SK-N-SH (cell line): ENCODE measurements at regions not wholly inside any gene's neighbourhood (a gene's known extent, or its start where the extent isn't known, plus 50 kb on each side); places are given as distances from the start of the nearest gene placed in this dataset.

Experiments used
- CTCF ChIA-PET: fragments of 300-600, 350-600 bp; formaldehyde crosslinking; extraction: SDS; loops from one replicate; lab custom pipeline; 2021; lab: Yijun Ruan, JAX
- POLR2A ChIA-PET: fragments of 350-600 bp; sonication (Branson Sonifier 250); formaldehyde crosslinking; extraction: SDS; loops from one replicate; lab custom pipeline; 2020; ENCODE audit warnings: antibody characterized with exemption, inconsistent platforms; lab: Yijun Ruan, JAX
- DNase-seq: peaks from one replicate; pipeline ENCODE4 v3.0.0; 2012
- H2AFZ ChIP-seq: fragments of 200-600 bp; sonication (generic); 2 replicates; pipeline ENCODE4 v1.8.1; 2016; ENCODE audit warnings: antibody characterized with exemption, mild to moderate bottlenecking, low read depth
- H3F3A ChIP-seq: fragments of 200-600 bp; sonication (generic); replicated peaks from 2 replicates; pipeline ENCODE3; 2016; ENCODE audit warnings: antibody characterized with exemption, mild to moderate bottlenecking; ENCODE audit not compliant: insufficient read depth
- H3K27ac ChIP-seq, 2 experiments: fragments of 200-500 bp in 1 of 2; fragments of 200-600 bp in 1 of 2; sonication (Bioruptor generic) in 1 of 2; sonication (generic), shearing (Covaris generic) in 1 of 2; 2 replicates each; pipeline versions ENCODE4 v1.5.1 to v1.6.1; 2014 to 2016; ENCODE audit warnings: low read depth in 2 of 2, inconsistent platforms in 1 of 2, low read length in 1 of 2, mild to moderate bottlenecking in 1 of 2, mixed read lengths in 1 of 2
- H3K27me3 ChIP-seq: fragments of 200-600 bp; sonication (generic), shearing (Covaris generic); 2 replicates; pipeline ENCODE4 v1.6.1; 2016; ENCODE audit warnings: mixed run types; ENCODE audit not compliant: insufficient read depth
- H3K36me3 ChIP-seq, 2 experiments: fragments of 200-500 bp in 1 of 2; fragments of 200-600 bp in 1 of 2; sonication (Bioruptor generic) in 1 of 2; sonication (generic) in 1 of 2; replicated peaks in 1 of 2; 2 replicates each; pipeline versions ENCODE3 to v1.5.1; 2014 to 2016; ENCODE audit warnings: low read length in 1 of 2, mild to moderate bottlenecking in 1 of 2; ENCODE audit not compliant: insufficient read depth in 2 of 2, control insufficient read depth in 1 of 2
- H3K4me1 ChIP-seq, 2 experiments: fragments of 200-500 bp in 1 of 2; fragments of 200-600 bp in 1 of 2; sonication (Bioruptor generic) in 1 of 2; sonication (generic), shearing (Covaris generic) in 1 of 2; 2 replicates each; pipeline versions ENCODE4 v1.5.1 to v1.6.1; 2014 to 2016; ENCODE audit warnings: low read depth in 1 of 2, low read length in 1 of 2, mixed run types in 1 of 2; ENCODE audit not compliant: insufficient read depth in 2 of 2, control insufficient read depth in 1 of 2
- H3K4me2 ChIP-seq: fragments of 200-600 bp; sonication (generic), shearing (Covaris generic); 2 replicates; pipeline ENCODE4 v1.6.1; 2017; ENCODE audit warnings: mixed run types
- H3K4me3 ChIP-seq, 2 experiments: fragments of 200-500 bp in 1 of 2; fragments of 200-600 bp in 1 of 2; sonication (Bioruptor generic) in 1 of 2; sonication (generic), shearing (Covaris generic) in 1 of 2; 2 replicates each; pipeline versions ENCODE4 v1.5.1 to v1.8.1; 2014 to 2016; ENCODE audit warnings: low read depth in 2 of 2, inconsistent platforms in 1 of 2, low read length in 1 of 2, mild to moderate bottlenecking in 1 of 2, mixed read lengths in 1 of 2, moderate library complexity in 1 of 2
- H3K79me2 ChIP-seq: fragments of 200-600 bp; sonication (generic); 2 replicates; pipeline ENCODE4 v1.8.1; 2017; ENCODE audit warnings: mild to moderate bottlenecking; ENCODE audit not compliant: insufficient read depth
- H3K9ac ChIP-seq: fragments of 200-600 bp; sonication (generic); 2 replicates; pipeline ENCODE4 v1.6.1; 2017; ENCODE audit warnings: mixed run types
- H3K9me2 ChIP-seq: fragments of 200-600 bp; sonication (generic); 2 replicates; pipeline ENCODE4 v1.6.1; 2017; ENCODE audit warnings: mixed run types
- H3K9me3 ChIP-seq: fragments of 200-600 bp; sonication (generic); 2 replicates; pipeline ENCODE4 v1.6.1; 2017; ENCODE audit warnings: mixed run types, mild to moderate bottlenecking, moderate library complexity
- H4K20me1 ChIP-seq: fragments of 200-600 bp; sonication (generic); 2 replicates; pipeline ENCODE4 v1.6.1; 2017; ENCODE audit warnings: mild to moderate bottlenecking, mixed run types; ENCODE audit not compliant: insufficient read depth
- CHD2 ChIP-seq: fragments of 150-350 bp; IDR thresholded peaks from 2 replicates; pipeline ENCODE4 v1.6.1; 2018; ENCODE audit warnings: low read length; ENCODE audit not compliant: partially characterized antibody
- FOSL2 ChIP-seq: IDR thresholded peaks from 2 replicates; pipeline ENCODE4 v1.4.0; 2012; ENCODE audit warnings: low read depth, mild to moderate bottlenecking, moderate library complexity, borderline replicate concordance
- FOXJ3 ChIP-seq: sonication (generic); formaldehyde crosslinking; IDR thresholded peaks from 2 replicates; pipeline ENCODE4 v1.5.1; 2020; ENCODE audit warnings: mild to moderate bottlenecking, missing genetic modification reagents
- GABPA ChIP-seq: IDR thresholded peaks from 2 replicates; pipeline ENCODE4 v1.4.0; 2012; ENCODE audit warnings: low read depth, mild to moderate bottlenecking
- JUND ChIP-seq: IDR thresholded peaks from 2 replicates; pipeline ENCODE4 v1.4.0; 2012
- NFIC ChIP-seq: IDR thresholded peaks from 2 replicates; pipeline ENCODE4 v1.4.0; 2012; ENCODE audit warnings: borderline replicate concordance
- POLR2AphosphoS5 ChIP-seq: IDR thresholded peaks from 2 replicates; pipeline ENCODE4 v1.6.1; 2012; ENCODE audit warnings: low read depth, low read length
- RAD21 ChIP-seq: IDR thresholded peaks from 2 replicates; pipeline ENCODE4 v1.6.1; 2012; ENCODE audit warnings: mild to moderate bottlenecking, low read length
- RCOR1 ChIP-seq: fragments of 150-350 bp; IDR thresholded peaks from 2 replicates; pipeline ENCODE4 v1.6.1; 2017; ENCODE audit warnings: antibody characterized with exemption, low read length
- RFX5 ChIP-seq: IDR thresholded peaks from 2 replicates; pipeline ENCODE4 v1.6.1; 2012; ENCODE audit warnings: mild to moderate bottlenecking, improper control_type of control experiment, low read length
- RXRA ChIP-seq: IDR thresholded peaks from 2 replicates; pipeline ENCODE4 v1.4.0; 2012; ENCODE audit warnings: low read depth, mild to moderate bottlenecking, borderline replicate concordance
- SIN3A ChIP-seq: IDR thresholded peaks from 2 replicates; pipeline ENCODE4 v1.6.1; 2012; ENCODE audit warnings: low read depth, mild to moderate bottlenecking, low read length, moderate library complexity, borderline replicate concordance
- TAF1 ChIP-seq: IDR thresholded peaks from 2 replicates; pipeline ENCODE4 v1.6.1; 2012; ENCODE audit warnings: low read depth, mild to moderate bottlenecking, low read length, moderate library complexity, borderline replicate concordance
- ZBTB33 ChIP-seq: IDR thresholded peaks from 2 replicates; pipeline ENCODE4 v1.4.0; 2012; ENCODE audit warnings: low read depth, borderline replicate concordance
- WGBS: methylation state at CpG from one replicate; pipeline ENCODE4 v1.1.6; 2017; ENCODE audit warnings: low lambda C conversion rate; 5-methylcytosine and 5-hydroxymethylcytosine counted together
- TF ChIP-seq, protein P1 (sequence below): IDR thresholded peaks from 2 replicates; pipeline ENCODE4 v1.4.0; 2012; ENCODE audit warnings: low read depth
- TF ChIP-seq, protein P2 (sequence below): IDR thresholded peaks from 2 replicates; pipeline ENCODE4 v1.6.1; 2012; ENCODE audit warnings: mild to moderate bottlenecking, low read depth, low read length, moderate library complexity
- TF ChIP-seq, protein P3 (sequence below): fragments of 200-600 bp; sonication (generic); IDR thresholded peaks from 2 replicates; pipeline ENCODE4 v1.6.1; 2017; ENCODE audit warnings: antibody characterized with exemption, mild to moderate bottlenecking, moderate library complexity

- H3F3A ChIP-seq: no peaks in the 10 kb centered on the region
- POLR2A ChIA-PET: no interaction called here
- H3K9me2 ChIP-seq: no peaks in the 10 kb centered on the region
- no peak overlapping the region for H3K27ac ChIP-seq
- no peaks in the 10 kb centered on the region for H4K20me1 ChIP-seq
- H3K4me3 ChIP-seq: no peak overlapping the region
- WGBS: 59% methylated on average over 9 of the region's 9 CpGs
- H3K36me3 ChIP-seq: no peaks in the 10 kb centered on the region
- CTCF ChIA-PET: no interaction called here
- H3K9me3 ChIP-seq: no peaks in the 10 kb centered on the region
- DNase-seq: no peak
- H3K79me2 ChIP-seq: no peaks in the 10 kb centered on the region
- H3K4me1 ChIP-seq: no peaks in the 10 kb centered on the region
- H3K4me2 ChIP-seq: no peak overlapping the region
- H2AFZ ChIP-seq: no peak overlapping the region
- TF ChIP-seq, protein P1, sequence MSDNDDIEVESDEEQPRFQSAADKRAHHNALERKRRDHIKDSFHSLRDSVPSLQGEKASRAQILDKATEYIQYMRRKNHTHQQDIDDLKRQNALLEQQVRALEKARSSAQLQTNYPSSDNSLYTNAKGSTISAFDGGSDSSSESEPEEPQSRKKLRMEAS: no peak
- no peak for TF ChIP-seq RFX5
- TF ChIP-seq FOXJ3 (CRISPR knock-in tag): no peak
- TF ChIP-seq POLR2AphosphoS5: no peak
- TF ChIP-seq CHD2: no peak
- TF ChIP-seq RAD21: no peak
- TF ChIP-seq SIN3A: no peak
- no peak for TF ChIP-seq GABPA
- no peaks in the 10 kb centered on the region for H3K27me3 ChIP-seq
- H3K9ac ChIP-seq: no peak overlapping the region
Observed at GRCh38 chr18:24810561-24811305, 350.3 kb downstream of the HRH4 start.

GRCh38 chr18:24811950-24812681 is 351.7 kb downstream of the HRH4 start:
- CTCF ChIA-PET: no interaction called here
- Histone ChIP-seq H3K4me2 (no peak overlapping the region), H3K27me3 (no peaks in the 10 kb centered on the region), H3K9ac (no peak overlapping the region), H3K4me3 (no peak overlapping the region), H3K9me3 (no peaks in the 10 kb centered on the region), H4K20me1 (no peaks in the 10 kb centered on the region), H3K36me3 (no peaks in the 10 kb centered on the region), H3K4me1 (no peaks in the 10 kb centered on the region), H3K27ac (no peak overlapping the region), H3K79me2 (no peaks in the 10 kb centered on the region), H3K9me2 (no peaks in the 10 kb centered on the region), H3F3A (no peaks in the 10 kb centered on the region), H2AFZ (no peak overlapping the region)
- POLR2A ChIA-PET: no interaction called here
- DNase-seq: no peak
- 37% methylated on average over 9 of the region's 11 CpGs for WGBS
- no peak for TF ChIP-seq ZBTB33
- no peak for TF ChIP-seq FOSL2
- TF ChIP-seq RAD21: no peak
- TF ChIP-seq RCOR1: no peak
- TF ChIP-seq, protein P2, sequence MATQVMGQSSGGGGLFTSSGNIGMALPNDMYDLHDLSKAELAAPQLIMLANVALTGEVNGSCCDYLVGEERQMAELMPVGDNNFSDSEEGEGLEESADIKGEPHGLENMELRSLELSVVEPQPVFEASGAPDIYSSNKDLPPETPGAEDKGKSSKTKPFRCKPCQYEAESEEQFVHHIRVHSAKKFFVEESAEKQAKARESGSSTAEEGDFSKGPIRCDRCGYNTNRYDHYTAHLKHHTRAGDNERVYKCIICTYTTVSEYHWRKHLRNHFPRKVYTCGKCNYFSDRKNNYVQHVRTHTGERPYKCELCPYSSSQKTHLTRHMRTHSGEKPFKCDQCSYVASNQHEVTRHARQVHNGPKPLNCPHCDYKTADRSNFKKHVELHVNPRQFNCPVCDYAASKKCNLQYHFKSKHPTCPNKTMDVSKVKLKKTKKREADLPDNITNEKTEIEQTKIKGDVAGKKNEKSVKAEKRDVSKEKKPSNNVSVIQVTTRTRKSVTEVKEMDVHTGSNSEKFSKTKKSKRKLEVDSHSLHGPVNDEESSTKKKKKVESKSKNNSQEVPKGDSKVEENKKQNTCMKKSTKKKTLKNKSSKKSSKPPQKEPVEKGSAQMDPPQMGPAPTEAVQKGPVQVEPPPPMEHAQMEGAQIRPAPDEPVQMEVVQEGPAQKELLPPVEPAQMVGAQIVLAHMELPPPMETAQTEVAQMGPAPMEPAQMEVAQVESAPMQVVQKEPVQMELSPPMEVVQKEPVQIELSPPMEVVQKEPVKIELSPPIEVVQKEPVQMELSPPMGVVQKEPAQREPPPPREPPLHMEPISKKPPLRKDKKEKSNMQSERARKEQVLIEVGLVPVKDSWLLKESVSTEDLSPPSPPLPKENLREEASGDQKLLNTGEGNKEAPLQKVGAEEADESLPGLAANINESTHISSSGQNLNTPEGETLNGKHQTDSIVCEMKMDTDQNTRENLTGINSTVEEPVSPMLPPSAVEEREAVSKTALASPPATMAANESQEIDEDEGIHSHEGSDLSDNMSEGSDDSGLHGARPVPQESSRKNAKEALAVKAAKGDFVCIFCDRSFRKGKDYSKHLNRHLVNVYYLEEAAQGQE: no peak
- TF ChIP-seq, protein P1: no peak
- no peak for TF ChIP-seq RXRA
- TF ChIP-seq POLR2AphosphoS5: no peak
- no peak for TF ChIP-seq NFIC
- no peak for TF ChIP-seq TAF1
- no peak for TF ChIP-seq RFX5
- TF ChIP-seq, protein P3, sequence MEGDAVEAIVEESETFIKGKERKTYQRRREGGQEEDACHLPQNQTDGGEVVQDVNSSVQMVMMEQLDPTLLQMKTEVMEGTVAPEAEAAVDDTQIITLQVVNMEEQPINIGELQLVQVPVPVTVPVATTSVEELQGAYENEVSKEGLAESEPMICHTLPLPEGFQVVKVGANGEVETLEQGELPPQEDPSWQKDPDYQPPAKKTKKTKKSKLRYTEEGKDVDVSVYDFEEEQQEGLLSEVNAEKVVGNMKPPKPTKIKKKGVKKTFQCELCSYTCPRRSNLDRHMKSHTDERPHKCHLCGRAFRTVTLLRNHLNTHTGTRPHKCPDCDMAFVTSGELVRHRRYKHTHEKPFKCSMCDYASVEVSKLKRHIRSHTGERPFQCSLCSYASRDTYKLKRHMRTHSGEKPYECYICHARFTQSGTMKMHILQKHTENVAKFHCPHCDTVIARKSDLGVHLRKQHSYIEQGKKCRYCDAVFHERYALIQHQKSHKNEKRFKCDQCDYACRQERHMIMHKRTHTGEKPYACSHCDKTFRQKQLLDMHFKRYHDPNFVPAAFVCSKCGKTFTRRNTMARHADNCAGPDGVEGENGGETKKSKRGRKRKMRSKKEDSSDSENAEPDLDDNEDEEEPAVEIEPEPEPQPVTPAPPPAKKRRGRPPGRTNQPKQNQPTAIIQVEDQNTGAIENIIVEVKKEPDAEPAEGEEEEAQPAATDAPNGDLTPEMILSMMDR: no peak
- TF ChIP-seq JUND: no peak
